ENCODE measurements at regions not wholly inside any gene's neighbourhood (a gene's known extent, or its start where the extent isn't known, plus 50 kb on each side); places are given as distances from the start of the nearest gene placed in this dataset.

- no peak for DNase-seq (ENCODE audit: low read depth)
Measured at GRCh38 chr6:166774770-166775169, 147.7 kb upstream of the RPS6KA2 start.

- no peak for DNase-seq (ENCODE audit: low read depth)
Measured at GRCh38 chr6:166774292-166774691, 147.2 kb upstream of the RPS6KA2 start.

DNA sequence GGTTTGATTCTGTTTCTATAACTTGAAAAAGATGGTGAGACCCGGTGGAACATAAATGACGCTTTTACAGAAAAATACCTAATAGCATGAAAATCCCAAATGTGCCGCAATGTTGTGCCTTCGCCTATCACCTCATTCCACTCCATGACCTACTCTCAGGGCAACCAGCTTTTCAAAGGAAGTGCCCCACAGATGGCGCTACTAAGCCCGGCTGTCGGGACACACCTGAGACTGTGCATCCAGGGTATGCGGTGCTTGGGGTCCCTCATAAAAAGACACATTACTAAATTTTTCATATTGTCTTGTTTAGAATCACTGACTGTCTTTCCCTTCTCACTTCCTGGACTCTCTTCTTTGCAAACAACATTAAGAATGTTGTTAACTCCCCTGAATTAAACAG, 145.5 kb upstream of the RPS6KA2 start:
- DNase-seq (ENCODE audit: low read depth), result no peak

- no peak for DNase-seq (ENCODE audit: low read depth)
Measured at GRCh38 chr6:166771701-166772100, 144.7 kb upstream of the RPS6KA2 start.

GRCh38 chr6:166770216-166771116, 143.4 kb upstream of the RPS6KA2 start:
- no peak for DNase-seq (ENCODE audit: low read depth)

GRCh38 chr6:166769648-166770047, 142.6 kb upstream of the RPS6KA2 start:
- no peak for DNase-seq (ENCODE audit: low read depth)

- no peak for DNase-seq (ENCODE audit: low read depth)
Measured at GRCh38 chr6:166768761-166769160, 141.7 kb upstream of the RPS6KA2 start.

DNA sequence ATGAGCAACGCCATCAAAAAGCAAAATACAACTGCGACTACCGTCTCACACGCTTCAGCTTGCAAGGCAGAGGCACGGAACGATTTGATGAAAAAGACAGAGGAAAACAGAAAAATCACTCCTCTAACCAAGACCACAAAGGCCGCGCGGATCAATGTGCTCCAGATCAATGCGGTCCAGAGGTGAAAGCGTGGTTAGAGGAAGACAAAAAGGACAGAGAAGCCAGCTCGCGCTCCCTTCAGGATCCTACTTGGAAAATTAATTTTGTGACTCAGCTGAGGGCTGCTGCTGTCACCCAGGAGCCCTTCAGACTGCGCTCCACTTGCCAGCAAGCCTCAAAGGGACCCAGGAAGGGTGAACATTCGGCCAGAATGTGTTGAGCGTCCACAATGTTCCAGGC, 140.2 kb upstream of the RPS6KA2 start:
- DNase-seq (ENCODE audit: low read depth), result no peak

- no peak for DNase-seq (ENCODE audit: low read depth)
Measured at GRCh38 chr6:166766769-166767168, 139.7 kb upstream of the RPS6KA2 start.

GRCh38 chr6:166765234-166765541, 138.1 kb upstream of the RPS6KA2 start:
- DNase-seq (ENCODE audit: low read depth), result no peak

- DNase-seq (ENCODE audit: low read depth), result no peak
Measured at GRCh38 chr6:166764473-166765233, 137.6 kb upstream of the RPS6KA2 start.

DNA sequence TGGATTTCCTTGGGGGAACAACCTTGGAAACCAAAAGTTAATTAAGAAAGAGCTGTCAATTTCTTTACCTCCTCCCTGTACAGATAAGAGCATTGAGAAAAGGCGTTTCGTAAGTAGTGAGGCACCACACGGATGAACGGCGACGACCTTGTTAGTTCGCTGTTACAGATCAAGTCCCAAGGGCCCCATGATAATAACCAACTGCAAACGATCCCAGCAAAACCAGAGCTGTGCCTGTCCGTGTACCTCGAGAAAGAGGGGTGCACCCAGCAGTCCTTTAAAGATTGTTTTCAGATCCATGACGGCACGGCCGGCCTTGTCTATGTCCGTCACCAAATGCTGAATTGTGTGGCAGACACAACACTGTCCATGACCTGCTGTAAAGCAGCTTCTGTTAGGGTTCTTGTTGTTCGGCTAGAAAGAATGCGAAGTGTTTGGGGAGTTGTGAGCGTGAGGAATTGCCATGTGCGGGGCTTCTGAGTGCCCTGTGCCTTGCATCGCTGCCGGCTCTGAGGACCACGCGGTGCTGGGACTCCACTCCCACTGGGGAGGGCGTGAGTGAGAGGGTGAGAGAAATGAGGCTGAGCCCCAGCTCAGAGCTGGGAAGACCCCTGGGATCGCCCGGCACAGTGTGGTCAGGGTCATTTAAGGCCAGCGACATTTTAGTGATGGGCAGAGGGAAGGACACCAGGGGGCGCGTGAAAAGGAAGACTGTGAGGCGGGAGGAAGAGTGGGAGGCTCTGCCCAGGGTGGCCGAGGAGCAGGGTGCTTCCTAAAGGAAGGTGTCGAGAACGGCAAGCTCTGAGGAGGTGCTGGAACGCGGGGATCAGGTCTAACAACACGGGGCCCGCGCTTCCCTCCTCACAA, 136.8 kb upstream of the RPS6KA2 start:
- DNase-seq (ENCODE audit: low read depth), result no peak

- DNase-seq (ENCODE audit: low read depth), result no peak
Measured at GRCh38 chr6:166761801-166762200, 134.8 kb upstream of the RPS6KA2 start.

DNA sequence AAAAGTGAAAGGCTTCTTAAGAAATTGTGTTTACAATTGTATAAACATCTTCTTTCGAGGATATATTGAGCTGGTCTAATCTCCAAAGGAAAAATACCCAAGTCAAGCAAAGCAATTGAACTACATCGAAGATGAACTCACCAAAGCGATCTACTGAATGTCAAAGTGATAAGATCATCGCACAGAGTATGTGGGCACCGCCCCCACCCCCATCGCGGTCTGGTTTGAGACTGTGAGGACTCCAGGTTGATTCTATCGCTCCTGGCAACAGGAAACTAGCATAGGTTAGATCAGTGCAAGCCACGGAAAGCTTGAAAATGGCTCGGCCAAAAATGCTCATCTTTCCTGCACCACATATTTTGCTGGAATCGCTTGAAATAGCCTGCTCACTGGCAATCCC, 133.2 kb upstream of the RPS6KA2 start:
- DNase-seq (ENCODE audit: low read depth), result peak; percentile 13

DNA sequence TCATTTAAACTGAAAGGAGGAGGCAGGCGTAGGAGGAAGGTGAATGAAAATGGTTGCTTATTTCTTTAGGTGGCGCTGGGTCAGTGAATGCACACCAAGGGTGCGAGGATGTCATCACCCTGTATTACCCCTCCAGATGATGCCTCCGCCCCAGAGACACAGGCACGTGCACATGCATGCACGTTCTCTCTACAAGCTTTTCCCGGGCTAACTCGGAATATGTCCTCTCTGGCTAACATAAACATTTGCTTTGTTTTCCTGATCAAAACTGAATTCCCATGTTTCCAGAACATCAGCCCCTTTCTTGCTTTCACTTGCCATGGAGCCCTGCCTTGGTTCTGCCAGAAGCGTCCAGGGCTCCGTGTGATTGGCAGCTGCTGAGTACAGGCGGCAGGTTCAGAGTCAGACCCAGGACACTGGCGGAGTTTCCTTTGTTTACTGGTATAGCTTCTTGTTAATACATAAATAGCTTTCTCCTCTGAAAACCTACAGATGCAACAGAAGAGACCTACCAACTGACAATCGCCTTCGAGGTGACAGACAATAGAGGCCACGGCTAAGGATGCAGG, 131.2 kb upstream of the RPS6KA2 start:
- no peak for DNase-seq (ENCODE audit: low read depth)

DNA sequence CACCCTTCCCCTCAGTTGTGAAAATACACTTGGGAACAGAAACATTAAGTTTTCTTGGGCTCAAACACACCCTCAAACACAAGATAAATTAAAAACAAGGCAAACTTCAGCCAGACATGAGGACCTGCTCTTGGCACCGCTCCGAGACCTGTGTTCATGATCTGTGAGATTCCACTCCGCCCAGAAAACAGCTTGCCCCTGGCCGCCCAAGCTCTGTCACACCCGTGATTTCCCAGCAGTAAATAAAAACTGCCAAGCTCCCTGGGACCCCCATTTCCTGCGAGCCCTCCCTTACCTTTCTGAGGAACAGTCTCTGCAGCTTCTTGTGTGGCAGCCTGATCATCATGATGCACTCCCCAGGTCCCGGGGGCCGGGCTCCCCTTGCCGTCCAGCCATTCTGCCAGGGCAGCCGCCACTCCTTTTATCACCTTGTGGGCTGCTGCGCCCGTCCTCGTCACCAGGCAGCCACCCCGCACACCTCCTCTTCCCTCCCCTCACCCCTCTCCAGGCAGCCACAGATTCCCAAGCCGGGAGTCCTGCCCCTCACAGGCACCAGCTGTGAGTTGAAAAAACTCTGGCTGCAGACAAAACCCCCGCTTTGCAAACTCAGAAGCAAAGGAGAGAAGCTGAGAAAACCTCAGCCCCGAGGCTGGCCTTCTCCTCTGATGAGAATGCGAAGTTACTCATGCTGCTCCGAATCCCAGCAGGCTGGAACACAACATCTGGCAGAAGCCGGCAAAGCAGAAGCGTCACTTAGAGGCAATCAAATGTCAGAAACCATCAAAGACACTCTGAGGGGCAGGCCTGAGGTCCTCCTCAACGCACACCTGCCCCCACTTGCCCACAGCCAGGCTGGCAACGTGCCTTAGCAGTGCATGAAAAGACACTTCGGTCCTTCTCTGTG, 130.4 kb upstream of the RPS6KA2 start:
- peak; percentile 15 for DNase-seq (ENCODE audit: low read depth)

DNA sequence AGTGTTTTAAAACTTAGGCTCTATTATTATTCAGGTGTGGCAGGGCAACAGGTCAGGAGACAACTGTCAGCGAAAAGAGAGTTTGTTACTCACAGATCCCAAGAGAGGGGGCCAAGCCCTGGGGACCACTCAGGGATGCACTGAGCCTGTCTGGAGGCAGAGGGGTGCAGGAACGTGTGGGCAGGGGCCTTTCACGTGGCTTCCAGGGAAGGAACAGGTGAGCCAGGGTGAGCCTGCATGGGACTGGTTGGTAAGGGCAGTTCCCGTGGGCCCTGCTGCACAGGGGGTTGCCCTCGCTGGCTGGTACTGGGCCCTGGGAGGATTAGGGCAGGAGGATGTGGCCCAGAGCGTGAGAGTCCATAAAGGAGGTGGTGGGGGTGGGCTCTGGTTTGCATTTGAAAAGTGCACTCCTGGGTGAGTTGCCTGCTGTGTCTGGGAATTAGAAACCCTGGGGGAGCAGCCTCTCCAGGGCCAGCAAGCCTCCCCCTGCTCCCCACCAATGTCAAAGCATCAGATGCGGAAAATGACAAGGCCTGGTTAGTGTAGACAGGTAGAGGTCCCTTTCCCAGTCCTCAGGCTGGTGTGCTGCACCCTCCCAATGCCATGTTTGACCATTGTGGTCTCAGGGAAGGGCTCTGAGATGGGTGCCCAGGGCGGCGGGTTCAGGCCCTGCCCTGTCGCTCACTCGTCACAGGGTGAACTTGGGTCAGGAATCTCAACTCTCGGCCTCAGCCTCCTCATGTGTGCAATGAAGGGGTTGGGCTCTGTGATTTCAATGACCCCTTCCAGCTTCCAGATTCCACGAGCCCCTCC, 127.4 kb upstream of the RPS6KA2 start:
- no peak for DNase-seq (ENCODE audit: low read depth)

DNA sequence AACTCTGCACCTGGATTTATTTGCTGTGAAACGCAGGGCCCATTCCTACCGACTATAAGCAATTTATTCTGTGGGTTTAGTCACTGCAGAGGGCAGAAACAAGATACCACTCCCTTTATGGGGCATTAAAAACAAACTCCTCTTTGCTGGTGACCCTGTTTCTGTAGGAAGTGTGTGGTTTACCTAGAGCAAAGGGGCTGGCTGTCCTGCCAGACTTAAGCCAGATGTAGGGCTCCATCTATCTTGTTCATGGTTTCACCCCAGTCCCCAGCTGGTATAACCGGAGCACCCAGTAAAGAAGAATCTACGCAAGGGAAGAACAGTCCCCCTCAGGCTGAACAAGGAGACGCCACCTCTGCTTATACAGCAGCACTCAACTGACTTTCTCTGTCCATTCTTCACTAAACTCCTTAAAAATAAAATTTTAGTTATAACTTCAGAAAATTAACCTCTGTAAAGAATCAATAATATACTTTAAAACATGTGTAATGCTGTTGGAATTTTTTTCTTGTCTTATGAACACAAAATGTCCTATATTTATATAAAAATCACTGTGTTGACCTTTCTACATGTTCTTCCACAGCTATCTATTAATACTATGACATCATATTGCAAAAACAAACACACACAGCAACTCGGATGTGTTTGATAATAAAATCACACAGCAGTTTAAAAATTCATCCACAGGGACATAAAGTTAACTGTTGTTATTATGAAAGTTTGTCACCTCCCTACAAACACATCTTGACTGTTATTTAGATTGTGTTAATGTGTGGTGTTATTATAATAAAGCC, 126.1 kb upstream of the RPS6KA2 start:
- no peak for DNase-seq (ENCODE audit: low read depth)

- no peak for DNase-seq (ENCODE audit: low read depth)
Measured at GRCh38 chr6:166752097-166752496, 125.0 kb upstream of the RPS6KA2 start.

All from M059J (cell line).